Fibroblast of mammary gland (primary cell): ENCODE measurements at regions not wholly inside any gene's neighbourhood (a gene's known extent, or its start where the extent isn't known, plus 50 kb on each side); places are given as distances from the start of the nearest gene placed in this dataset.

ENCODE experiments used
- DNase-seq: peaks from one replicate; pipeline ENCODE4 v3.0.0-alpha.2; 2010; ENCODE audit warnings: low read depth
- H3K4me3 ChIP-seq: 2 replicates; pipeline ENCODE4 v1.5.1; 2011; ENCODE audit warnings: low read depth, mild to moderate bottlenecking, low read length, moderate library complexity; ENCODE audit not compliant: control insufficient read depth
- TF ChIP-seq, protein P1 (sequence below): conservative IDR thresholded peaks from 2 replicates; pipeline ENCODE4 v1.5.1; 2011; ENCODE audit warnings: low read depth, low read length, inconsistent platforms; ENCODE audit not compliant: control insufficient read depth, insufficient read depth

GRCh38 chr22:44592824-44593148 lies 94.8 kb upstream of the RTL6 start:
- H3K4me3 ChIP-seq, result no peak overlapping the region
- TF ChIP-seq, protein P1, sequence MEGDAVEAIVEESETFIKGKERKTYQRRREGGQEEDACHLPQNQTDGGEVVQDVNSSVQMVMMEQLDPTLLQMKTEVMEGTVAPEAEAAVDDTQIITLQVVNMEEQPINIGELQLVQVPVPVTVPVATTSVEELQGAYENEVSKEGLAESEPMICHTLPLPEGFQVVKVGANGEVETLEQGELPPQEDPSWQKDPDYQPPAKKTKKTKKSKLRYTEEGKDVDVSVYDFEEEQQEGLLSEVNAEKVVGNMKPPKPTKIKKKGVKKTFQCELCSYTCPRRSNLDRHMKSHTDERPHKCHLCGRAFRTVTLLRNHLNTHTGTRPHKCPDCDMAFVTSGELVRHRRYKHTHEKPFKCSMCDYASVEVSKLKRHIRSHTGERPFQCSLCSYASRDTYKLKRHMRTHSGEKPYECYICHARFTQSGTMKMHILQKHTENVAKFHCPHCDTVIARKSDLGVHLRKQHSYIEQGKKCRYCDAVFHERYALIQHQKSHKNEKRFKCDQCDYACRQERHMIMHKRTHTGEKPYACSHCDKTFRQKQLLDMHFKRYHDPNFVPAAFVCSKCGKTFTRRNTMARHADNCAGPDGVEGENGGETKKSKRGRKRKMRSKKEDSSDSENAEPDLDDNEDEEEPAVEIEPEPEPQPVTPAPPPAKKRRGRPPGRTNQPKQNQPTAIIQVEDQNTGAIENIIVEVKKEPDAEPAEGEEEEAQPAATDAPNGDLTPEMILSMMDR, result no peak
- DNase-seq, result no peak

DNA sequence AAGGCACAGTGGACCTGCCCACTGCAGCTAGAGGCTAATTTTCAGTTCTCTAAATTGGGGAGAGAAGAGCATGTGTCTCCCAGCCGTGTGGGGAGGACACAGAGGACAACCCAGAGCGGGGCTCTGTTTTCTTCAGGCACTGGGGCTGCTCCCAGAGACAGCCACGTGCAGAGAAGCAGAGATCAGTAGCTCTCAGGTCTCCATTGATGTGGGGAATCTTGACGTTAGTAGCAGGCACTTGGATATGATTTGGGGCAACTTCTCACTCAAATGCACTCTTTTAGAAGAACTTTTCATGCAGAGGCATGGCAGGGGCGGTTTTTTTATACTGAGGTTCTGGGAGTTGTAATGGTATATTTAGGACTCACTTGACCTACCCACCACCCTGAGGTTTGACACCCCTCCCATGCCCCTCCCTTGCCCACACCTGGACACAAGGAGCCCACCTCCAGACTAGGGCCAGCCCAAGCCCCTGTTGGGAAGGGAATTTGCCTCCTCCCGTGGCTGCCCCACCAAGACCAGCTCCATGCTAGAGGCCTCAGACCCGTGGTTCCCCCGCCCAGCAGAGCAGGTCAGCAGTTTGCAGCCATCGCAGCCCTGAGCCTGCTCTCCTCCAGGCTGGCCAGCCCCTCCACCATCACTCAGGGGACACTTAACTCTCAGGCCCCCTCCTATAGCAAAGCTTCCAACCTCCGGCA lies 94.2 kb upstream of the RTL6 start:
- DNase-seq, result no peak
- TF ChIP-seq, protein P1, result no peak
- no peak overlapping the region for H3K4me3 ChIP-seq

DNA sequence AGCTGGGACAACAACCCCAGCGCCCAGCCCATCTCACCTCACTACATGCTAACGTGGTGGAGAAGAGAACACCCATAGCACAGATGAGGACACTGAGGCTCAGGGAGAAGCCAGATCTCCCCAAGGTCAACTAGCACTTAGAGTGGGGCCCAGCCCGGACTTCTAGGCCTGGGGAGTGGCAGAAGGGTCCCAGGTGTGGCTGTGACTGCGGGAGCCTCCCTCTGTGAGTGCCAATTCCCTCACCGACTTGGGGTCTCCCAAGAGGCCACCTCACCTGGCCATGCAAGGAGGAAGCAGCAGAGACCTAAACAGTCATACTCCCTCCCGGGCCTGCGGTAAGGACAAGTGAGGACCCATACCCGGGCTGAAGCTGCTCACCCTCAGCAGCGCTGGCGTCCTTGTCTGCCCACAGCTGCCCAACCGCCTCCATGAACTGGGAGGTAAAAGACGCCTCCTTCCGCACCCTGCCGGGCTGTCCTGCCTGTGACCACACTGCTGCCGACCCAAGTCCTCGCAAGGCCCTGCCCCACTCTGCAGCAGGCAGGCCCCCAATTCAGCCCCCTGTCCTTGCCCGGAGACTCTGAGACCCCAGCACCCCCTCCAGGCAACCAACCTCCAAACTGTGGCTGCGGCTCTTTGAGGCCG lies 93.2 kb upstream of the RTL6 start:
- no peak overlapping the region for H3K4me3 ChIP-seq
- DNase-seq, result no peak
- TF ChIP-seq, protein P1, result no peak

- TF ChIP-seq, protein P1, result no peak
- no peak overlapping the region for H3K4me3 ChIP-seq
- DNase-seq, result no peak
These were observed 92.3 kb upstream of the RTL6 start for GRCh38 chr22:44590291-44590690.

GRCh38 chr22:44589831-44590230 lies 91.8 kb upstream of the RTL6 start:
- no peak overlapping the region for H3K4me3 ChIP-seq
- TF ChIP-seq, protein P1, result no peak
- DNase-seq, result no peak

DNA sequence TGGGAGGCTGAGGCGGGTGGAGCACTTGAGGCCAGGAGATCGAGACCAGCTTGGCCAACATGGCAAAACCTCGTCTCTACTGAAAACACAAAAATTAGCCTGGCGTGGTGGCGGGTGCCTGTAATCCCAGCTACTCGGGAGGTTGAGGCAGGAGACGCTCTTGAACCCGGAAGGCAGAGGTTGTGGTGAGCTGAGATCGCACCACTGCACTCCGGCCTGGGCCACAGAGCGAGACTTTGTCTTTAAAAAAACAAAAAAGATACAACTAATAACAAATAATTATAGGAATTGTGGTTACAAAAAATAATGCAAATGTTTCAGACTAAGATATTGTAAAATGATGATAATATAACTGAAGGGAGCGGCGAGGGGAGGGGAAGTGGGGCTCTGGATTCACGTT lies 90.3 kb upstream of the RTL6 start:
- H3K4me3 ChIP-seq, result no peak overlapping the region
- TF ChIP-seq, protein P1, result no peak
- no peak for DNase-seq
